ENCODE measurements at regions not wholly inside any gene's neighbourhood (a gene's known extent, or its start where the extent isn't known, plus 50 kb on each side); places are given as distances from the start of the nearest gene placed in this dataset.

- Histone ChIP-seq H4K20me1 (ENCODE audit: insufficient read depth, low read length) (no peaks in the 10 kb centered on the region), H3K36me3 (replicated peaks in 1 of 2; ENCODE audit: control insufficient read depth in 1 of 2, insufficient read depth in 2 of 2, low read length in 2 of 2) (no peaks in the 10 kb centered on the region), H2AFZ (ENCODE audit: low read length) (no peak overlapping the region), H3K4me1 (ENCODE audit: insufficient read depth, low read length) (peaks cover 19% of the 10 kb centered on the region), H3K9me3 (ENCODE audit: low read length) (no peaks in the 10 kb centered on the region), H3K4me3 (replicated peaks in 1 of 3; ENCODE audit: insufficient read depth in 1 of 3, low read depth in 2 of 3, low read length in 3 of 3) (no peak overlapping the region), H3K9ac (ENCODE audit: insufficient read depth, low read depth, low read length) (no peak overlapping the region), H3K27ac (ENCODE audit: extremely low read length, insufficient read depth, low read length) (no peak overlapping the region), H3K79me2 (ENCODE audit: insufficient read depth, low read length) (no peaks in the 10 kb centered on the region), H3K27me3 (ENCODE audit: control insufficient read depth in 1 of 2, insufficient read depth in 2 of 2, low read length in 2 of 2) (no peaks in the 10 kb centered on the region), H3K4me2 (ENCODE audit: low read depth, low read length) (no peak overlapping the region)
- in situ Hi-C loops (cut with HindIII; ENCODE audit: extremely low pct_ligation_motif_present, low pct_unique_long_range_greater_than_20kb): no loop called here
- TF ChIP-seq ZBTB43 (CRISPR knock-in tag; conservative IDR thresholded peaks at IDR 0.05) (no peak), AHDC1 (CRISPR knock-in tag; IDR thresholded peaks at IDR 0.05; ENCODE audit: borderline replicate concordance) (no peak), ZBTB44 (CRISPR knock-in tag; IDR thresholded peaks at IDR 0.05) (no peak)
- ATAC-seq (no peak), FAIRE-seq (no peak), DNase-seq (ENCODE audit: low spot score) (no peak)
- CTCF ChIA-PET (ENCODE audit: low intra/inter-chr PET ratio, low total read pairs): no interaction called here
- POLR2A ChIA-PET: no interaction called here
- 27% methylated on average over 6 of the region's 6 CpGs for WGBS (ENCODE audit: low lambda C conversion rate)
- BruUV-seq (replicated peaks): no TSS peak
- intact Hi-C loops (cut with micrococcal nuclease; ENCODE audit: unreplicated experiment): no loop called here
Observed at GRCh38 chr3:61452535-61453090, 108.8 kb upstream of the PTPRG start.
